Right atrium auricular region (tissue), 2 donors: ENCODE measurements at regions not wholly inside any gene's neighbourhood (a gene's known extent, or its start where the extent isn't known, plus 50 kb on each side); places are given as distances from the start of the nearest gene placed in this dataset.

Experiments used
- DNase-seq: peaks from one replicate; pipeline ENCODE4 v3.0.0-alpha.2; 2019; ENCODE audit warnings: low spot score
- H3K27ac ChIP-seq, 2 donors: fragments of 200-600 bp; sonication (generic); 1 replicate in 1 of 2; 2 replicates in 1 of 2; pipeline ENCODE4 v1.5.1; 2016 to 2019
- H3K27me3 ChIP-seq, 2 donors: fragments of 200-600 bp; sonication (generic); one replicate each; pipeline versions ENCODE4 v1.5.1 to v1.6.0; 2017 to 2019
- H3K36me3 ChIP-seq: fragments of 200-600 bp; sonication (generic); one replicate; pipeline ENCODE4 v1.5.1; 2016
- H3K4me1 ChIP-seq, 2 donors: fragments of 200-600 bp; sonication (generic); one replicate each; pipeline versions ENCODE4 v1.5.1 to v1.6.0; 2017 to 2019
- H3K4me3 ChIP-seq, 2 donors: fragments of 200-600 bp; sonication (generic); 1 replicate in 1 of 2; 2 replicates in 1 of 2; pipeline ENCODE4 v1.5.1; 2017 to 2019; ENCODE audit warnings: mild to moderate bottlenecking in 1 of 2, moderate library complexity in 1 of 2
- H3K9me3 ChIP-seq, 2 donors: fragments of 200-600 bp; sonication (generic); one replicate each; pipeline ENCODE4 v1.5.1; 2019
- TF ChIP-seq, protein P1 (sequence below), 2 donors: fragments of 200-600 bp; sonication (generic); IDR thresholded peaks; one replicate each; pipeline ENCODE4 v1.5.1; 2019; ENCODE audit warnings: antibody characterized with exemption in 2 of 2

DNA sequence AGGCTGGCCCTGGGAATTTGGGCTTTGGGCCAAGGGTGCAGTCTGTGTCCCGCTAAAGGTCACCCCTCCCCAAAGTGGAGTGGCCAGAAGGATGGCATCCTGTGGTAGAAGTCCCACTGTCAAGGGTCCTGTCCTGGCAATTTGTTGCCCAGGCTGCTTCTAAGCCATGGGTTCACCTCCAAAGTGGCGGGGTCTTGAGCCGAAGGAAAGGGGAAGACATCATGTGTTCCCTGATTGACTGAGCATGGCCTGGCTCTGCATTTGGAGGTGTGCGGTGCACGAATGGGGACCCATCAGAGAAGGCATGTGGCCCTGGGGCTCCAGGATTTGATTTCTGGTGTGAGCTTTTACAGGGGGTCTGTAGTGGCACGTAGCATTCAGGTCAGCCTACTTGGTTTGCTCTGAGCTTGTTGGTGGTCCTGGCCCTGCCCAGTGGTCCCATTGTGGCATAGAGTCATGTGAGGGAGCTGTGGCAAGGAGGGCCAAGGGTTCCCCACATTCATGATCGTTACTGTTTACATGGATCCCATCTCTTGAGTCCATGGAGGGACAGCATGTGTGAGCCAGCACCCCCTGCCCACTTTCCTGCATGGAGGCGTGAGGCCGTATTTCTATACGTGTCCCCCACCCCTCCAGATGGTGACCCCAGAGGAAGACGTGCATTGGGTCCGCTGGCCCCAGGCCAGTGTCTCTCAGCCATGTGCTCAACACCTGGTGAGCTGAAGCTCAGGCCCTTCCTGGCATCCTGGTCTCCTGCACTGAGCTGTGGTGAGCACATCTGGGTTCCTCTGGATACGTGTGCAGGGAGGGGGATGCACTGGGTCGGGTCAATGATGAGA lies 225.1 kb downstream of the SNRPN start:
- H3K27me3 ChIP-seq, result no peaks in the 10 kb centered on the region
- no peaks in the 10 kb centered on the region for H3K36me3 ChIP-seq
- TF ChIP-seq, protein P1, sequence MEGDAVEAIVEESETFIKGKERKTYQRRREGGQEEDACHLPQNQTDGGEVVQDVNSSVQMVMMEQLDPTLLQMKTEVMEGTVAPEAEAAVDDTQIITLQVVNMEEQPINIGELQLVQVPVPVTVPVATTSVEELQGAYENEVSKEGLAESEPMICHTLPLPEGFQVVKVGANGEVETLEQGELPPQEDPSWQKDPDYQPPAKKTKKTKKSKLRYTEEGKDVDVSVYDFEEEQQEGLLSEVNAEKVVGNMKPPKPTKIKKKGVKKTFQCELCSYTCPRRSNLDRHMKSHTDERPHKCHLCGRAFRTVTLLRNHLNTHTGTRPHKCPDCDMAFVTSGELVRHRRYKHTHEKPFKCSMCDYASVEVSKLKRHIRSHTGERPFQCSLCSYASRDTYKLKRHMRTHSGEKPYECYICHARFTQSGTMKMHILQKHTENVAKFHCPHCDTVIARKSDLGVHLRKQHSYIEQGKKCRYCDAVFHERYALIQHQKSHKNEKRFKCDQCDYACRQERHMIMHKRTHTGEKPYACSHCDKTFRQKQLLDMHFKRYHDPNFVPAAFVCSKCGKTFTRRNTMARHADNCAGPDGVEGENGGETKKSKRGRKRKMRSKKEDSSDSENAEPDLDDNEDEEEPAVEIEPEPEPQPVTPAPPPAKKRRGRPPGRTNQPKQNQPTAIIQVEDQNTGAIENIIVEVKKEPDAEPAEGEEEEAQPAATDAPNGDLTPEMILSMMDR (IDR thresholded peaks at IDR 0.05), result no peak
- peak; percentile 26 for DNase-seq
- H3K9me3 ChIP-seq, result peaks cover 0 to 3% of the 10 kb centered on the region in 2 donors
- no peak overlapping the region for H3K4me3 ChIP-seq
- no peaks in the 10 kb centered on the region for H3K4me1 ChIP-seq
- no peak overlapping the region for H3K27ac ChIP-seq

DNA sequence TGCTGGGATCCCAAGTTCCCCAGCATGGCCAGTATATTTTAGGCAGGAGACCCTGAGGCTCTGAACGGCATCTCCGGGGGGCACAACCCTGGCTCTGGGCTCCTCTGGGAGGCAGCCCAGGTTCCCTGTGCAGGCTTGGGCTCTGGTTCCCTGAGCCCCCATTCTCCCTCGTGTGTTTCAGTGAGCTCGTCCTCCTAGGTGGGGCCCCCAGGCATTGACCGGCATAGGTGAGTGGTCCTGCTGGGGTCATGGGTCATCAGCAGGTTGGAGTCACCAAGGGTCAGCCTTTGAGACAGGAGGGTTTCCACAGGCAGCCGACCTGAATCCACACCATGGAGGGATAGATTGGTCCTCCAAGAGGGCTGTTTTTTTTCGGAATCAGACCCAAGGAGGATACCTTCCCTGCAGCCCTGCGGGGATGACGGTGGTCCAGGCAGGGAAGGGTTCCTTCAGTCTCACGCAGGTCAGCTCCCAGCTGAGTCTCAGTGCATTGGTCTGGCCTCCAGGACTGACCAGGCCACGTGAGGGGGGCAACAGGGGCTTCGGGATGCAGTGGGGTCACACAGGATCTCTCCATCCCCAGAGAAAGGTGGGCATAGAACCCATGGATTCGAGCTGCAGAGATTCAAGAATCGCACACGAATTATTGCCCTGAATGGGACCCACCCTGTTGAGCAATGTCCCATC lies 226.0 kb downstream of the SNRPN start:
- DNase-seq, result peak; percentile 32
- TF ChIP-seq, protein P1 (IDR thresholded peaks at IDR 0.05), result no peak
- Histone ChIP-seq H3K4me3 (no peak overlapping the region), H3K27me3 (no peaks in the 10 kb centered on the region), H3K27ac (no peak overlapping the region), H3K9me3 (no peaks in the 10 kb centered on the region), H3K4me1 (no peaks in the 10 kb centered on the region), H3K36me3 (no peaks in the 10 kb centered on the region)

DNA sequence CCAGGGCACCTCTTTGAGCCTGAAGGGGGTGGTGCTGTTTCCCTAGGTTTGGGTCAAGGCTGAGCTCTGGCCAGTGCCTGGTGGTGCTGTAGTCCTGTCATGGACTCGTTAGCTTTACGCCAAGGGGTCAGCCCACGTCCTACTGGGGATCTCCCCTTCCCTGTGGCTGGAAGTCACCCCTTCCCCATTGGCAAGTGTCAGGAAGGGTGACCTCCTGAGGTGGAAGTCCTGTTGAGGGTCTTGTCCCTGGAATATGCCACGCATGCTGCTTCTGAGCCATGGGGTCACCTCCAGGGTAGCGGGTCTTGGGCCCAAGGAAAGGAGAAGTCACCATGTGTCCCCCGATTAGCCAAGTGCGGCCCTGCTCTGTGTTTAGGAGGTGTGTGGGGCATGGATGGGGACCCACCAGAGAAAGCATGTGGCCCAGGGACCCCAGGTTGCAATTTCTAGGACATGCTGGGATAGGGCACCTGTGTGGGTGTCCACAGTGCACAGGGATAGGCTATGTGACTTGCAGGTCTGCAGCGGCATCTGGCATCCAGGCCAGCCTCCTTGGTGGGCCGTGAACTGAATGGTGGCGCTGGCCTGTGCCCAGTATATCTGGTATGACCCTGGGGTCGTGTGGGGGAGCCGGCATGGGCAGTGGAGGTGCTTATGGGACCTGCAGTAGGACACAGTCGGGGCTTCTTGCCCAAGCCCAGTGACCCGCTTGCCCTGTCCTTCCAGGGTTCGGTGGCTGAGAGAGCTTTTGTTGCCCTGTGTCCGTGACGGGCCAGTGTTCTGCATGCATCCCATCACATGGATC lies 226.7 kb downstream of the SNRPN start:
- no peaks in the 10 kb centered on the region for H3K36me3 ChIP-seq
- H3K27me3 ChIP-seq, result no peaks in the 10 kb centered on the region
- TF ChIP-seq, protein P1 (IDR thresholded peaks at IDR 0.05), result no peak
- H3K27ac ChIP-seq, result no peak overlapping the region
- no peaks in the 10 kb centered on the region for H3K9me3 ChIP-seq
- H3K4me1 ChIP-seq, result no peaks in the 10 kb centered on the region
- H3K4me3 ChIP-seq, result no peak overlapping the region
- DNase-seq, result peak; percentile 48

DNA sequence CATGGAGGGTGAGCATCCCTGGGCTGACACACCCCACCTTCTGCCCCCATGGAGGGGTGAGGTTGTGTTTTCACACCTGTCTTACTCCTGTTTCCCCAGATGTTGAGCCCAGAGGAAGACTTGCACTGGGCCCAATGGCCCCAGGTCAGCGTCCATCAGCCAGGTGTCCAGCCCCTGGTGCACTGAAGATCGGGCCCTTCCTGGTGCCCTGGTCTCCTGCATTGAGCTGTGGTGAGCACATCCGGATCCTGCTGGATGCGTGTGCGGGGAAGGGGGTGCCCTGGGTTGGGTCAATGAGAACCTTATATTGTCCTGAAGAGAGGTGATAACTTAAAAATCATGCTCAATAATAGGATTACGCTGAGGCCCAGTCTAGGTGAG lies 227.3 kb downstream of the SNRPN start:
- peak; percentile 16 for DNase-seq

DNA sequence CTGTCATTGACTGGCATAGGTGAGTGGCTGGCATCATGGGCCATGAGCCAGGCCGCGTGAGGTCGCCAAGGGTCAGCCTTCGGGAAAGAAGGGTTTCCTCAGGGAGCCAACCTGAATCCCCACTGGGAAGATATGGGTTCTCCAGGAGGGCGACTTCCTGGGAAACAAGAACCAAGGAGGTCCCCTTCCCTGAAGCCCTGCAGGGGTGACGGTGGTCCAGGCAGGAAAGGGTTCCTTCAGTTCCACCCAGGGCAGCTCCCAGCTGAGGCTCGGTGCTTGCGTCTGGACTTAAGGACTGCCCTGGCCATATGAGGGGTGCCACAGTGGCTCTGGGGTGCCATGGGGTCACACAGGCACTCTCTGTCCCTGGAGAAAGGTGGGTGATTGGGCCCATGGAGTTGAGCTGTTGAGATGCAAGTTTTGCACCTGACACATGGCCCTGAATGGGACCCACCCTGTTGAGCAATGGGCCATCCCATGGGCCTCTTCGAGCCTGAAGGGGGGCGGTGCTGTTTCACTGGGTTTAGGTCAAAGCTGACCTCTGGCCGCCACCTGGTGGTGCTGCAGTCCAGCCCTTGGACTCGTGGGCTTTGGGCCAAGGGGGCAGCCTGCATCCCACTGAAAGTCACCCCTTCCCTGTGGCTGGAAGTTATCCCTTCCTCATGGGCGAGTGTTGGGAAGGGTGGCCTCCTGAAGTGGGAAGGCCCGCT lies 228.1 kb downstream of the SNRPN start:
- Histone ChIP-seq H3K4me3 (no peak overlapping the region), H3K36me3 (no peaks in the 10 kb centered on the region), H3K4me1 (no peaks in the 10 kb centered on the region), H3K27ac (no peak overlapping the region), H3K27me3 (no peaks in the 10 kb centered on the region), H3K9me3 (no peaks in the 10 kb centered on the region)
- peak; percentile 23 for DNase-seq
- TF ChIP-seq, protein P1 (IDR thresholded peaks at IDR 0.05), result no peak

More for the DNA sequence above, 227.3 kb downstream of the SNRPN start:
- TF ChIP-seq, protein P1 (IDR thresholded peaks at IDR 0.05), result no peak
- Histone ChIP-seq H3K27ac (no peak overlapping the region), H3K4me1 (no peaks in the 10 kb centered on the region), H3K27me3 (no peaks in the 10 kb centered on the region), H3K36me3 (no peaks in the 10 kb centered on the region), H3K9me3 (no peaks in the 10 kb centered on the region), H3K4me3 (no peak overlapping the region)
